ENCODE measurements at regions not wholly inside any gene's neighbourhood (a gene's known extent, or its start where the extent isn't known, plus 50 kb on each side); places are given as distances from the start of the nearest gene placed in this dataset.

GRCh38 chrX:39204945-39205344, 403.7 kb downstream of the MID1IP1 start:
- TF ChIP-seq EZH2phosphoT487 (IDR thresholded peaks at IDR 0.05; ENCODE audit: insufficient read depth, low read depth), result no peak
- no peak for TF ChIP-seq EZH2 (IDR thresholded peaks at IDR 0.05; ENCODE audit: insufficient read depth, poor library complexity, severe bottlenecking)
- in situ Hi-C loops (cut with MboI), result no loop called here
- WGBS, 2 experiments (ENCODE audit: low coverage in 1 of 2, low lambda C conversion rate in 2 of 2, missing lambda C conversion rate in 2 of 2), result 40 to 75% methylated on average over 1 of the region's 1 CpG
- Histone ChIP-seq H3K4me2 (ENCODE audit: unreplicated experiment) (no peak overlapping the region), H3K4me3 (no peak overlapping the region), H3K4me1 (ENCODE audit: insufficient read depth) (no peaks in the 10 kb centered on the region), H3F3A (ENCODE audit: insufficient read depth) (no peaks in the 10 kb centered on the region), H3K27me3 (replicated peaks; ENCODE audit: insufficient read depth) (no peaks in the 10 kb centered on the region), H3K9me3 (ENCODE audit: low read depth) (no peaks in the 10 kb centered on the region), H3K79me2 (ENCODE audit: insufficient read depth) (no peaks in the 10 kb centered on the region), H3K36me3 (ENCODE audit: low read depth) (no peaks in the 10 kb centered on the region), H3K9me2 (ENCODE audit: insufficient read depth) (no peaks in the 10 kb centered on the region), H3K9ac (no peak overlapping the region), H4K20me1 (ENCODE audit: insufficient read depth) (no peaks in the 10 kb centered on the region), H2AFZ (no peak overlapping the region), H3K27ac (no peak overlapping the region)
- DNase-seq, result no peak

- in situ Hi-C loops (cut with MboI), result no loop called here
- TF ChIP-seq EZH2 (IDR thresholded peaks at IDR 0.05; ENCODE audit: insufficient read depth, poor library complexity, severe bottlenecking) (no peak), EZH2phosphoT487 (IDR thresholded peaks at IDR 0.05; ENCODE audit: insufficient read depth, low read depth) (no peak)
- DNase-seq, result no peak
- no peak overlapping the region for H2AFZ ChIP-seq
- H3F3A ChIP-seq (ENCODE audit: insufficient read depth), result no peaks in the 10 kb centered on the region
- H3K27ac ChIP-seq, result no peak overlapping the region
- WGBS, 2 experiments (ENCODE audit: low coverage in 1 of 2, low lambda C conversion rate in 2 of 2, missing lambda C conversion rate in 2 of 2), result 35 to 44% methylated on average over 3 to 4 of the region's 4 CpGs
- no peaks in the 10 kb centered on the region for H3K79me2 ChIP-seq (ENCODE audit: insufficient read depth)
- no peaks in the 10 kb centered on the region for H3K36me3 ChIP-seq (ENCODE audit: low read depth)
- H3K9me2 ChIP-seq (ENCODE audit: insufficient read depth), result no peaks in the 10 kb centered on the region
- no peaks in the 10 kb centered on the region for H3K9me3 ChIP-seq (ENCODE audit: low read depth)
- no peaks in the 10 kb centered on the region for H4K20me1 ChIP-seq (ENCODE audit: insufficient read depth)
- H3K4me3 ChIP-seq, result no peak overlapping the region
- no peak overlapping the region for H3K4me2 ChIP-seq (ENCODE audit: unreplicated experiment)
- no peaks in the 10 kb centered on the region for H3K27me3 ChIP-seq (replicated peaks; ENCODE audit: insufficient read depth)
- H3K9ac ChIP-seq, result no peak overlapping the region
- H3K4me1 ChIP-seq (ENCODE audit: insufficient read depth), result no peaks in the 10 kb centered on the region
Measured at GRCh38 chrX:39205467-39205866, 404.2 kb downstream of the MID1IP1 start.

GRCh38 chrX:39206399-39207145, 405.3 kb downstream of the MID1IP1 start:
- H3K9ac ChIP-seq, result no peak overlapping the region
- no peak overlapping the region for H3K4me3 ChIP-seq
- no peaks in the 10 kb centered on the region for H3K27me3 ChIP-seq (replicated peaks; ENCODE audit: insufficient read depth)
- in situ Hi-C loops (cut with MboI), result no loop called here
- no peaks in the 10 kb centered on the region for H3F3A ChIP-seq (ENCODE audit: insufficient read depth)
- no peaks in the 10 kb centered on the region for H3K9me2 ChIP-seq (ENCODE audit: insufficient read depth)
- H3K4me1 ChIP-seq (ENCODE audit: insufficient read depth), result no peaks in the 10 kb centered on the region
- H3K36me3 ChIP-seq (ENCODE audit: low read depth), result no peaks in the 10 kb centered on the region
- WGBS, 2 experiments (ENCODE audit: low coverage in 1 of 2, low lambda C conversion rate in 2 of 2, missing lambda C conversion rate in 2 of 2), result 64% methylated on average over 4 of the region's 4 CpGs
- no peaks in the 10 kb centered on the region for H3K9me3 ChIP-seq (ENCODE audit: low read depth)
- no peak overlapping the region for H3K4me2 ChIP-seq (ENCODE audit: unreplicated experiment)
- H3K27ac ChIP-seq, result no peak overlapping the region
- no peak for TF ChIP-seq EZH2 (IDR thresholded peaks at IDR 0.05; ENCODE audit: insufficient read depth, poor library complexity, severe bottlenecking)
- no peak for TF ChIP-seq EZH2phosphoT487 (IDR thresholded peaks at IDR 0.05; ENCODE audit: insufficient read depth, low read depth)
- H4K20me1 ChIP-seq (ENCODE audit: insufficient read depth), result no peaks in the 10 kb centered on the region
- no peaks in the 10 kb centered on the region for H3K79me2 ChIP-seq (ENCODE audit: insufficient read depth)
- no peak for DNase-seq
- H2AFZ ChIP-seq, result no peak overlapping the region

- TF ChIP-seq EZH2 (IDR thresholded peaks at IDR 0.05; ENCODE audit: insufficient read depth, poor library complexity, severe bottlenecking) (no peak), EZH2phosphoT487 (IDR thresholded peaks at IDR 0.05; ENCODE audit: insufficient read depth, low read depth) (no peak)
- in situ Hi-C loops (cut with MboI), result no loop called here
- H3K4me1 ChIP-seq (ENCODE audit: insufficient read depth), result no peaks in the 10 kb centered on the region
Measured at GRCh38 chrX:39211501-39211900, 410.2 kb downstream of the MID1IP1 start.

More at GRCh38 chrX:39211501-39211900, 410.2 kb downstream of the MID1IP1 start:
- Histone ChIP-seq H3K4me3 (no peak overlapping the region), H3K9ac (no peak overlapping the region), H3K79me2 (ENCODE audit: insufficient read depth) (no peaks in the 10 kb centered on the region), H3K27ac (no peak overlapping the region), H3K27me3 (replicated peaks; ENCODE audit: insufficient read depth) (no peaks in the 10 kb centered on the region), H4K20me1 (ENCODE audit: insufficient read depth) (no peaks in the 10 kb centered on the region), H2AFZ (no peak overlapping the region), H3K9me2 (ENCODE audit: insufficient read depth) (no peaks in the 10 kb centered on the region), H3F3A (ENCODE audit: insufficient read depth) (no peaks in the 10 kb centered on the region), H3K9me3 (ENCODE audit: low read depth) (no peaks in the 10 kb centered on the region), H3K36me3 (ENCODE audit: low read depth) (no peaks in the 10 kb centered on the region), H3K4me2 (ENCODE audit: unreplicated experiment) (no peak overlapping the region)
- no peak for DNase-seq
- WGBS, 2 experiments (ENCODE audit: low coverage in 1 of 2, low lambda C conversion rate in 2 of 2, missing lambda C conversion rate in 2 of 2), result 63 to 82% methylated on average over 1 of the region's 1 CpG
